ENCODE measurements at regions not wholly inside any gene's neighbourhood (a gene's known extent, or its start where the extent isn't known, plus 50 kb on each side); places are given as distances from the start of the nearest gene placed in this dataset.
A peak's percentile ranks its signal among the peaks of the same experiment; 100 is the strongest.

- DNase-seq: no peak
These were observed 103.9 kb upstream of the CCDC190 start for GRCh38 chr1:162964901-162965300.

GRCh38 chr1:162956922-162957321 is 95.9 kb upstream of the CCDC190 start:
- DNase-seq: no peak

- DNase-seq: no peak
These were observed 93.8 kb upstream of the CCDC190 start for GRCh38 chr1:162954824-162955223.

GRCh38 chr1:162952956-162953355 is 92.0 kb upstream of the CCDC190 start:
- DNase-seq: no peak

GRCh38 chr1:162951553-162952315 is 90.8 kb upstream of the CCDC190 start:
- DNase-seq: no peak

GRCh38 chr1:162950187-162950586 is 89.2 kb upstream of the CCDC190 start:
- DNase-seq: no peak

GRCh38 chr1:162946701-162947100 is 85.7 kb upstream of the CCDC190 start:
- peak; percentile 20 for DNase-seq

GRCh38 chr1:162944974-162945674 is 84.1 kb upstream of the CCDC190 start:
- no peak for DNase-seq

GRCh38 chr1:162943622-162944021 is 82.6 kb upstream of the CCDC190 start:
- no peak for DNase-seq

- DNase-seq: peak; percentile 35
These were observed 82.1 kb upstream of the CCDC190 start for GRCh38 chr1:162942916-162943559.

GRCh38 chr1:162941024-162941423 is 80.0 kb upstream of the CCDC190 start:
- no peak for DNase-seq

- no peak for DNase-seq
These were observed 78.1 kb upstream of the CCDC190 start for GRCh38 chr1:162939035-162939434.

GRCh38 chr1:162937716-162938395 is 76.9 kb upstream of the CCDC190 start:
- no peak for DNase-seq

GRCh38 chr1:162930976-162931560 is 70.1 kb upstream of the CCDC190 start:
- DNase-seq: no peak

GRCh38 chr1:162930532-162930931 is 69.6 kb upstream of the CCDC190 start:
- DNase-seq: no peak

- no peak for DNase-seq
These were observed 68.2 kb upstream of the CCDC190 start for GRCh38 chr1:162929177-162929576.

- DNase-seq: no peak
These were observed 67.2 kb upstream of the CCDC190 start for GRCh38 chr1:162928141-162928540.

- DNase-seq: no peak
These were observed 66.4 kb upstream of the CCDC190 start for GRCh38 chr1:162927421-162927820.

- no peak for DNase-seq
These were observed 65.9 kb upstream of the CCDC190 start for GRCh38 chr1:162926906-162927305.

GRCh38 chr1:162924179-162924578 is 63.2 kb upstream of the CCDC190 start:
- no peak for DNase-seq

- no peak for DNase-seq
These were observed 61.2 kb upstream of the CCDC190 start for GRCh38 chr1:162922201-162922600.

GRCh38 chr1:162921311-162921710 is 60.3 kb upstream of the CCDC190 start:
- no peak for DNase-seq

GRCh38 chr1:162919034-162919433 is 58.1 kb upstream of the CCDC190 start:
- no peak for DNase-seq

Data from femur (tissue), 1 donor.